Urinary bladder (tissue), 3 donors: ENCODE measurements at regions not wholly inside any gene's neighbourhood (a gene's known extent, or its start where the extent isn't known, plus 50 kb on each side); places are given as distances from the start of the nearest gene placed in this dataset.

Source experiments
- DNase-seq: peaks from one replicate; pipeline ENCODE4 v3.0.0-alpha.2; 2015; ENCODE audit errors: extremely low spot score
- H3K27ac ChIP-seq: one replicate; pipeline ENCODE4 v1.5.1; 2013; ENCODE audit warnings: low read depth, mild to moderate bottlenecking, moderate library complexity
- H3K36me3 ChIP-seq: one replicate; pipeline ENCODE4 v1.6.1; 2013; ENCODE audit warnings: mild to moderate bottlenecking, moderate library complexity; ENCODE audit not compliant: insufficient read depth
- H3K4me1 ChIP-seq: one replicate; pipeline ENCODE4 v1.6.1; 2013; ENCODE audit warnings: mild to moderate bottlenecking, moderate library complexity; ENCODE audit not compliant: insufficient read depth
- H3K4me3 ChIP-seq: one replicate; pipeline ENCODE4 v1.5.1; 2013; ENCODE audit warnings: low read depth, low read length
- WGBS: extraction: QIAGEN DNeasy Blood & Tissue Kit; methylation state at CpG from one replicate; pipeline ENCODE4 v1.1.7; 2013; 5-methylcytosine and 5-hydroxymethylcytosine counted together
- donor health status: healthy with polysubstance abuse.
- donor health status: healthy.

DNA sequence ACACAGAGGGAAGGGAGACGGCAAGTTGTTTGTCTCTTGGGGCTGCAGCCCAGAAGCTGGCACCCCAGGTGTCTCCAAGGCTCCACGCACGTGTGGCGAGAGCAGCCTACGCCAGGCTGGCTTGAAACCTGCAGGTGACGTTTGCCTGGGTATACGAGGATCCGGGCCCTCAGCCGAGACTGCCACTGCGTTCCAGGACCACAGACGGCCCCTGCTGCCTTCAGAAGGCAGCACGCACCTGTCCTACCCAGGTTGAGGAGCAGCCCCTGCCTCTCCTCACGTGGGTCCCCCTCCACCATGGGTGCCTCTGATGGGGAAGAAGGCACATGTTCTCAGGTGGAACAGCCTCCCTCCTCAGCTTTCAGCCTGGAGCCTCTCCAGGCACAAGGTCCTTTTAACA, 75.3 kb upstream of the PRR20G start:
- no peaks in the 10 kb centered on the region for H3K36me3 ChIP-seq
- DNase-seq = no peak
- 73% methylated on average over 13 of the region's 13 CpGs for WGBS
- H3K27ac ChIP-seq = no peak overlapping the region
- H3K4me3 ChIP-seq = no peak overlapping the region
- no peaks in the 10 kb centered on the region for H3K4me1 ChIP-seq

DNA sequence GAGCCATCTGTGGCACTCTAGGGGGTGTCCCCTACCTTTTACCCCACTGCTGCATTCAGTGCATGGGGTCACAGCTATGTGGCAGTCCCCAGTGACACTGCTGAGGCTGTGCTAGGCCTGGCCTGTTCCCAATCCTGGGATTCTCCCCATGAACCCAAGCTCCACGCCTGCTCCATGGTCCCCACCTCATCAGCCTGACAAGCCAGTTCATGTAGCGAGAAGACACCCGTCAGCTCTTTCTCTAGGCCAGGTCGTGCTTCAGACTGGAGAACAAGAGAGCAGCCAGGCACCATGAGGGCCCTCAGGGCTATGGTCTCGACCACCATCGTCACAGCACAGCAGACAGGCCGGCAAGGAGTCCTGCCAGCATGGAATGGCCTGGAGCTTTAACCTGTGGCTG, 72.8 kb upstream of the PRR20G start:
- no peak for DNase-seq
- Histone ChIP-seq H3K36me3 (no peaks in the 10 kb centered on the region), H3K4me1 (no peaks in the 10 kb centered on the region), H3K27ac (no peak overlapping the region), H3K4me3 (no peak overlapping the region)
- 86% methylated on average over 7 of the region's 7 CpGs for WGBS

DNA sequence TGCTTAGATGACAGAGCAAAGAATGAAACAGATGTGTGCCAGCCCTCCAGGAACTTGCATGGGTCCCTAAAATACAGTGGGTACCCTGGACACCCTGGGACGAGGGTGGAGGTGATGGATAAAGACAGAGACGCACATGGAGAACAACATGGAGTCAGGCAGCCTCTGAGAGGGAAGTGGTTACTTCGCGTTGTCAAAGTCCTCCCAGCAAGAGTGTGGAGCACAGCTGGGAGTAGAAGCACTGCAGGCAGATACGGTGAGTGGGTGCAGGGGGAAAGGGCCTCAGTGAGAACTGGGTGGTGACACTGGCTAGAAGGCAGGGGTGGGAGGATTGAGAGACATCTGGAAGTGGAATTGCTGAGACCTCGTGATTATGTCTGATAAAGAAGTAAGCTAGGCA, 70.8 kb upstream of the PRR20G start:
- DNase-seq = no peak
- 69% methylated on average over 6 of the region's 6 CpGs for WGBS
- H3K4me3 ChIP-seq = no peak overlapping the region
- H3K27ac ChIP-seq = no peak overlapping the region
- H3K36me3 ChIP-seq = no peaks in the 10 kb centered on the region
- no peaks in the 10 kb centered on the region for H3K4me1 ChIP-seq

DNA sequence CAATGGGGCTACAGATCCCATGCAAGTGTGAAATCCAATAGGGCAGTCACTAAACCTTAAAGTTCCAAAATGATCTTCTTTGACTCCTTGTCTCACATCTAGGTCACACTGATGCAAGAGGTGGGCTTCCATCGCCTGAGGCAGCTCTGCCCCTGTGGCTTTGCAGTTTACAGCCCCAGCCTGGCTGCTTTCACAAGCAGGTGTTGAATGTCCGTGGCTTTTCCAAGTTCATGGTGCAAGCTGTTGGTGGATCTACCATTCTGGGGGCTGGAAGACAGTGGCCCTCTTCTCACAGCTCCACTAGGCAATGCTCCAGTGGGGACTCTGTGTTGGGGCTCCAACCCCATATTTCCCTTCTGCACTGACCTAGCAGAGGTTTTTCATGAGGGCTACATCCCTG, 68.5 kb upstream of the PRR20G start:
- Histone ChIP-seq H3K36me3 (no peaks in the 10 kb centered on the region), H3K4me1 (no peaks in the 10 kb centered on the region), H3K27ac (no peak overlapping the region), H3K4me3 (no peak overlapping the region)
- 72% methylated on average over 2 of the region's 2 CpGs for WGBS
- DNase-seq = no peak

DNA sequence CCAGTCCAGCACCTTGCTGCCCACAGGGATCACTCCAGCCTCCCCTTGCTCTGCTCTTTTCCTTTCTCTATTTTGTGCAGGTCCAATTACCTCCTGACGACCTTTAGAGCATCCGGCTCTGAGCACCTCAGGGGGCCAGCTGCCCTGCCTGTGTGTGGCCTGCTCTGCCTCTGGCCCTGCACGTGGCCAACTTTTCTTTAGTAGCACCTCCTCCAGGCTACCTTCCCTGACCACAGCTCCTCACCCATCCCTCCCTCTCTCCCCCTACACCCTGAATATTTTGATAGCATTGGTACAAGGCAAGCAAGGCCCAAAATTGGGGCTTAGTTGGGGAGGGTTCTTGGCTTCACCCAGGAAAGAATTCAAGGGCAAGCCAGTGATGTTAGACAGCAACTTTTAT, 66.9 kb upstream of the PRR20G start:
- Histone ChIP-seq H3K36me3 (no peaks in the 10 kb centered on the region), H3K4me3 (no peak overlapping the region), H3K4me1 (no peaks in the 10 kb centered on the region), H3K27ac (no peak overlapping the region)
- DNase-seq = no peak
- WGBS = 69% methylated on average over 3 of the region's 3 CpGs

DNA sequence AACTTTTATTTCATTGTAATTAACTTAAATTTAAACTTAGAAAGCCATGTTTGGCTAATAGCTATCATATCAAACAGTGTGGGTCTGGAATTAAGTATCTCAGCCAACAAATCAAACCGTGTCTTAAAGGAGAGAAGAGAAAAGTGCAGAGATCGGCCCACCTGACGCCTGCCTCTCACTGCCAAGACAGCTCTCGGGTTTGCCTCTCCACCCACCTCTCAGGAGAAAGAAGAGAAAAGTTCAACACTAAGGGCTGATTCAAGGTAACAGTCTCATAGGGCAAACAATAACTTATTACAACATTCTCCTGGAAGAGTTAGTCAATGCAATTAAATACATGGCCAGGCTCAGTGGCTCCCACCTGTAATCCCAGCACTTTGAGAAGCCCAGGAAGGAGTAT, 64.8 kb upstream of the PRR20G start:
- Histone ChIP-seq H3K36me3 (no peaks in the 10 kb centered on the region), H3K4me1 (no peaks in the 10 kb centered on the region), H3K27ac (no peak overlapping the region), H3K4me3 (no peak overlapping the region)
- no peak for DNase-seq
- 74% methylated on average over 4 of the region's 4 CpGs for WGBS

DNA sequence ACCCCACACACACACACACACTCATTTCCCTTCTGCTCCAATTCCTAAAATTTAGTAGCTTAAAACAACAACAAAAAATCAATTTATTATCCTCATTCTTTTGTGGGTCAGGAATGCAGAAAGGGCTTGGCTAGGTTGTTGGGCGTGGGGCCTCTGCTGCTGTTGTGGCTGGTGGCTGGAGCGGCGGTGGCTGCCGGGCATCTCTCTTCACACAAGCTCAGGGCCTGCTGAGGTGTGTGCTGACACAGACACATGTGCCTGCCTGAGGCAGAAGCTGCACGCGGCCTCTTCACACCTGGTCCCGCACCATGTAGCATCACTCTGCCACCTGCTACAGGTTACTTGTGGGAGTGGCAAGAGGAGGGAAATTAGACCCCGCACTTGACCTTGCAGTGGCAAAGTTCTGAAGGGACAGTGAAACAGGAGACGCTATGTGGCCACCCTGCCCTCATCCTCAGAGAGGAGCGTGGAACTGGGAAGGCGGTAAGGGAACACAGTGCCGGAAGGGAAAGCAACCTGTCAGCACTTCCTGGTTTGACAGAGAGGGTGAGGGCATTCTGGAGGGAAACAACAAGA, 64.0 kb upstream of the PRR20G start:
- Histone ChIP-seq H3K4me1 (no peaks in the 10 kb centered on the region), H3K36me3 (no peaks in the 10 kb centered on the region), H3K27ac (no peak overlapping the region), H3K4me3 (no peak overlapping the region)
- no peak for DNase-seq
- WGBS = 71% methylated on average over 12 of the region's 12 CpGs

DNA sequence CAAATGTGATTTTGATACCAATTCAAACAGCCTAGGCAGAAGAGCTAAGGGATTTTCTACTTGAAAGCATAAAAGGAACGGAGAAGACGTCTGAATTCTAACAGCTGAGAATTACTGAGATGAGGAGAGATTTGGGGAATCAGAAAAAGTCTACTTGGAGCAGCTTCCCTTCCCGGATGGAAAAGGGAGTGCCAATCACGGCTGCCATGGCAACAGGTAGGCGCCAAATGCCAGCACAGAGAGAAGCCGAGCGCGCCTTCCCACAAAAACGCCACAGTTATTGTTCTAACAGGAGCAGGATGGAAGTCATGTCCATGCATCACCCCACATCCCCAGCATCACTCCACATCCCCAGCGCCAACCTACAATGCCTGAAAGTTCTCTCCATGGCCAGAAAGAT, 63.5 kb upstream of the PRR20G start:
- Histone ChIP-seq H3K4me1 (no peaks in the 10 kb centered on the region), H3K27ac (no peak overlapping the region), H3K4me3 (no peak overlapping the region), H3K36me3 (no peaks in the 10 kb centered on the region)
- 60% methylated on average over 10 of the region's 10 CpGs for WGBS
- no peak for DNase-seq

DNA sequence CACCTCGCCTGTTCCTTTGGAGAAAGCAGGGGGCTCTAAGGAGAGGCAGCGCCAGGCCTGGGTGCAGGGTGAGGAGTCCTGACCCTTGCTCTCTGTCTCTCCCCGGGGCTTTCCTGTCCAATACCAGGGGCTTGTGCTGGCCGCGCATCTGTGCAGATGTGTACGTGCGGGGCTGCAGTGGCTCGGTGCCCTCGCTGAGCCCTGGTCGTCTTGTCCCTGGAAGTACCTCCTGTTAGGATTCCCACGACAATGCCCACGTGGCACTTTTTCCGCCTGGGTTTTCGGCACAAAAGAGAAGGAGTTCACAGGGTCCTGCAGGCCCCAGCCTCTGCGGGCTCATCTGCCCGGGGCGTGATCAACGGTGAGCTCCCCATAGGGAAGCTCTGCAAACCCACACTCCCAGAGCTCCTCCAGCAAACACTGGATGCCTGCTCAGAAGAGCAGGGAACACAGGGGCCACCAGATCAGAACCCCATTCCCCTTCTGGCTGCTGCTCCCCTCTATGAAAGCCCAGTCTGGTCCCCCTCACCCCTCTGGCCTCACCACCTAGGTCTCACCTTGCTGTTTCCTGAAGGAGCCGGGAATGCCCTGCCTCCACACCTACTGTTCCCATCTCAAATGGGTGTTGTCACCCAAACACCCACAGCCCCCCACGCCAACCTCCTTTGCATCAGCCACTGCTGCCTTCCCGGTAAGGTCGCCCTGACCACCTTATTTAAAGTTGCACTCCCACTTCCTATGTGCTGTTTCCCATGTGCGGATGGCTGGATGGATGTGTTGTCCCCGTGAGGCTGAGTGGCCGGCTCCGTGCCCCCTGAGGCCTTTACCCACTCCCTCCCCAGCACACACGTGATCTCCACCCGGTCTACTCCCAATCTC, 62.6 kb upstream of the PRR20G start:
- Histone ChIP-seq H3K4me3 (no peak overlapping the region), H3K36me3 (no peaks in the 10 kb centered on the region), H3K4me1 (no peaks in the 10 kb centered on the region), H3K27ac (no peak overlapping the region)
- DNase-seq = no peak
- 79% methylated on average over 28 of the region's 28 CpGs for WGBS

DNA sequence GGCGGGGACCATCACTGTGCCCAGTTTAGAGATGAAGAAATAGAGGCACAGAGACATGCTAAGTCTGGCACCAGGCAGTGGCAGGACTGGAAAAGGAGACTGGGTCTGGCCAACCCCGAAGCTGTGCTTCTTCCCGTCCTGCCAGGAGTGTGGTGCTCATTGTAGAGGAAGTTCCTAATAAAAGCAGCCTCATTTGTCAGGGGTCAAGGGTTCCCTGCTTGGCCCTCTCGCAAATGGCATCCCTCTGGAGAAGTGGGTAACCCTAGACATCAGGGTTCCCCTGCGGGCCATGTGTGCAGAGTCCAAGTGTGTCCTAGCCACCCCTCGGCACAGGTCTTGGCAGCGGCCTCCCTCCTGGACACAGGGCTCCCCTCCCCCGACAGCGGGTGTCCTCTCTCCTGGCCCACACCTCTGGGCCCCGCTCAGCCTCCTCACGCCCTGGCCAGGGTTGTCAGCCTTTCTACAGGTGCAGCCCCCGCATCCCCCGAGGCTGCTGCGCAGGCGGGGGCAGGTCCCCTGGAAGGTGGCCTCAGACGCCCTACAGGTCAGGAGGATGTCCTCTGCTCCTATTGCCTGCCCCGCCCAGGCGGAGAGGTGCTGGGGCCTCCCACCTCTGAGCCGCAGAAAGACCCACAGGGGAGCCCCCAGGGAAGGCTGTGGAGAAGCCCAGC, 61.8 kb upstream of the PRR20G start:
- Histone ChIP-seq H3K4me3 (no peak overlapping the region), H3K36me3 (no peaks in the 10 kb centered on the region), H3K4me1 (no peaks in the 10 kb centered on the region), H3K27ac (no peak overlapping the region)
- 60% methylated on average over 19 of the region's 19 CpGs for WGBS
- DNase-seq = no peak

DNA sequence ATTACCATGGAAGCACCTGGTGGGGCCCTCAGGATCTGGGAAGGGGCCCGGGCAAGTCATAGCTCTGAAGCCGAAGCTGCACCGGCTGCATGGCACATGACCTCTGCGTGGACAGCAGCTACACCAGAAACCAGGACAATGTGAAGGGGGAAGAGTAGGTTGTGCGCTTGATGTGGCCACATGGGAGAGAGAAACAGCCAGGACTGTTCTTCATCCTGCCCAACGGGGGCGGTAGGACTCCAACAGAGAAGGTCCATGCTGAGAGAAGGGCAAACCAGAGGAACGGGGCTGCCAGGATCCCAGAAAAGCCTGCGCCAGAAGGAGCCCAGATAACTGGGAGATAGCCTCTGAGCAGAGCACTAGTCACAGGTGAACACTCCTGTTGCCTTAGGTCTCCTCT, 54.9 kb upstream of the PRR20G start:
- H3K4me1 ChIP-seq = no peaks in the 10 kb centered on the region
- H3K4me3 ChIP-seq = no peak overlapping the region
- H3K36me3 ChIP-seq = no peaks in the 10 kb centered on the region
- no peak for DNase-seq
- H3K27ac ChIP-seq = no peak overlapping the region
- WGBS = 47% methylated on average over 9 of the region's 9 CpGs

DNA sequence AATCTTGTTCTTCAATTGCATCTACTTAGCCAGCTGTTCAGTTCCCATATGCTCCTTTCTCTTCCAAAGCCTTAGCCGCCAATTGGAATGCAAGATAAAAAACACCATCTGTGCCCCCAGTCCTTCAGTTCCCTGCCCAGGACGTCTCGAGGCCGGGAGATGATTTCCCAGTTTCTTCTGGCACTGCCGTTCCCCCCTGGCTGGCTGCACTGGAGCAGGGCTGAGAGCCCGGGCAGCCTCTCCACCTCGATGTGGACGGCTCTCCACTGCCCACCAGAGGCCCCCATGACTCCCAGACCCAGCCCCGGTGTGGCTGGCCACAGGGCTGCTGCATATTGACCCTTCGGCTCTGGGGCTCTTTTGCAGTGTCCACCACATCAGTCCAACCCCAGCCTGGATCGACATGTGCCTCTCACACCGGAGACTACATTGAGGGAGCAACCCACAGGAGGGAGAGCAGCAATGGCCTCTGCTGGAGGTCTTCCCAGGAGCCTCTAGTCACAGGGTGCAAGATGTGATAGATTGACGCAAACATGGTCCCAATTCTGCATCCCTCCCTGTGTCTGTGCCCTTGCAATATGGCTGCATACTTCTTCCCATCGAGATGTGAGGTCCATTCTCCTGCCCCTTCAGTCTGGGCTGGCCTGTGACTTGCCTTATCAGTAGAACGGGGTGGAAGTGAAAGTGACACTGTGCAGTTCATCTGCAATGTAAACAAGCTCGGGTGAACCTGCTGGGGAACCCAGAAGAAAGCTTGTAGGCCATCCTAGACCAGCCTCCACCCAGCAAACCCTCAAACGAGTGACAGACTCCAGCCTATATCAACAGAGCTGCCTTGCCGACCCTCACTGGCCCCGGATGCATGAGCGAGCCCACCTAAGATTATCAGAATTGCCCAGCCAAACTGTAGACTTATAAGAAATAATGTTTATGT, 52.3 kb upstream of the PRR20G start:
- WGBS = 41% methylated on average over 20 of the region's 20 CpGs
- DNase-seq = no peak
- Histone ChIP-seq H3K36me3 (no peaks in the 10 kb centered on the region), H3K27ac (no peak overlapping the region), H3K4me3 (no peak overlapping the region), H3K4me1 (no peaks in the 10 kb centered on the region)

DNA sequence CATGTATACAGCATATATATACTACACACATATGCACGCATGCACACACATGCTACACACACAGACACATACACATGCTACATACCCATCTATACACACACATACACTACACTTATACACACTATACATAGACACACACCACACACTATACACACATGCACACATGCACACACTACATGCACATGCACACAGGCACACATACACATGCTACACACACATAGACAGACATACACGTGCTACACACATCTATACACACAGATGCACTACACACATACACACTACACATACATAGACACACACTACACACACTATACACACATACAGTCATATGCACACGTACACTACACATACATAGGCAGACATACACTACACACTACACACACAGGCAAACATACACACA, 51.2 kb upstream of the PRR20G start:
- Histone ChIP-seq H3K36me3 (no peaks in the 10 kb centered on the region), H3K4me3 (no peak overlapping the region), H3K27ac (no peak overlapping the region), H3K4me1 (no peaks in the 10 kb centered on the region)
- WGBS = 71% methylated on average over 3 of the region's 3 CpGs
- no peak for DNase-seq
